GM18870 (cell line): ENCODE measurements at regions not wholly inside any gene's neighbourhood (a gene's known extent, or its start where the extent isn't known, plus 50 kb on each side); places are given as distances from the start of the nearest gene placed in this dataset.
A peak's percentile ranks its signal among the peaks of the same experiment; 100 is the strongest.
"Not testable (repeated sequence)": the region's sequence is repeated elsewhere in the genome, so short reads cannot be mapped to it uniquely, and the experiment has no call there.

ENCODE experiments used
- ATAC-seq: cut with Tn5 transposase; IDR thresholded peaks from one replicate; pipeline ENCODE4 v1.9.1; 2021; ENCODE audit warnings: moderate library complexity; ENCODE audit not compliant: unreplicated experiment

GRCh38 chrX:75873993-75874392 lies 88.9 kb upstream of the MAGEE2 start:
- no peak for ATAC-seq

DNA sequence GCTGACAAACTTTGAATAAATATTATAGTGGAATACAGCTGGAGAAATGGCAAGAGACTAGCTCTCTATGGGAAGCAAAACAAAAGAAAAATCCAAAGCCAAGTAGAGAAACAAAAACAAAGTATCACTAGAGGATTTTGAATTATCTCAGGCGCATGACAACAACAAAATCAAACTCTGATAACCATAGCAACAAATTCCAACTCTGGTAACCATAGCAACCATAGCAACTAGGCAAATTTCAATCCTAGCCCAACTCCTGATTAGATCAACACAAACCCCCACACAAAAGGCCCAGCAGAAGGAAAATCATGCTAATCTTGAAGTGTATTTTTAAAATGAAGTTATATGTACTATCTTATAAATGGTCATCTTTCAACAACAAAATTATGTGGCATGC lies 98.4 kb upstream of the MAGEE2 start:
- no peak for ATAC-seq

DNA sequence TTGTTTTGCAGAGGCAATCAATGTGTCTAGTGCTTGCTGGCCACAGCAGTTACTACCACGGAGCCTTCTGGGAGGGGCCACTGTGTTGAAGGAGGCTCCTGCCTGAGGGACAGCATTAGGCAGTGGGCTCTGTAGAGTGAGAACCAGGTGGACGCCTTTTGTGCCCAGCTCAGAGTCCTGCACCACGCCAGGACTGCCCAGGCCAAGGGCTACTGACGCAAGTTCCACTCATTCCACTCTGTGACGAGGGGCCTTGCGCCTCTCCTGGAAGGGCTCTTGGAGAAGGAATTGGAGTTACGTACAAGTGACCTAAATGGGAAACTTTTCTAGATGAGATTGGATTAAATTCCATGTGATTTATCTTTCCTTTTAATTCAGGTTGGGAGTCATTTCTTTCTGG lies 102.8 kb upstream of the MAGEE2 start:
- no peak for ATAC-seq

DNA sequence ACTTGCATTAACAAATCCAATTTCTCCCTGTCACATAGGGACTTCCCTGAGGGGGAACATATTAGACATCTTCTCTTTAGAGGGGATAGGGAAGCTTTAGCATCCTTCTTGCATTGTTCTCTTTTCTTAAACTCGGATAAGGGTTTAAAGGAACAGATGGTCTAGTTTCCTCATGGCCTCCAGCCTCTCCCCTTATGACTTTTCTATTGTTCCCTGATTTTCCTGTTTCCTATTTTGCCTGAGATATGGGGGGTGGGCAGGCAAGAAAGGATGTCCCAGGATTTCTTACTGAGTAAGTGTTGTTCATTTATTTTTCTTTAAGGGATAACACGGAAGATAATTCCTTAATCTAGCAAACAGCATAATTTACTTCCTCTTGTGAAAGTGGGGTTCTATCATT lies 107.7 kb upstream of the MAGEE2 start:
- no peak for ATAC-seq

DNA sequence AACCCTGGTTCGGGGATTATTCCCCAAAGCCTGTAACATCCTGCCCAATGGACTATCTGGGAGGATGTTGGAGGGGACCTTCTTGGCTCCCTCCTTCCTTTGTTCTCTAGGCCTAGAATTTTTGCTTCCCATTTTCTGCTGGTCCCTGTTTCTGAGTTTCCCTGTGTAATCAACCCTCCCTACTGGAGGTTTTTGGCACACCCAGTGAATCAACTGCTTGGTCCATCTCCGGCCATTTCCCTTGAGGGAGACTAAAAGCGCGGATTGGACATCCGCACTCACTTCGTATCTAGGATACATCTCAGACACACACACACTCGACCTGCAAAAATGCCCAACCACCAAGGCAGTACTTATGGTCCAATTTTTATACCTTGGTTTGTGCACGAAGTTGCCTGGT lies 108.2 kb upstream of the MAGEE2 start:
- no peak for ATAC-seq

DNA sequence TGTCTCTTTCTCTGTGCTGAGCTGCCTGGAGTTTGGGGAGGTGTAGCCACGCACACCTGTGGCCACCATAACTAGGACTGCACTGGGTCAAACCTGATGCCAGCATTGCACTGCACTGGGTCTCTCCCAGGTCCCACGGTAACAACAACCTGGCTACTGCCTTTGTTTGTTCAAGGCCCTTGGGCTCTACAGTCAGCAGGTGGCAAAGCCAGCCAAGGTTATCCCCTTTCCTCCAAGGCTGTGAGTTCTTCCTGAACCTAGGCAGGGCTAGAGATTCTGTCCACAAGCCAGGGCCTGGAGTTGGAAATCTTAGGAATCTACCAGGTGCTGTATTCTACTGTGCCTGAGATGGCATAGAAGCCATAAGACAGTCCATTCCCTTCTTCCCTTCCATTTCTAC lies 126.7 kb upstream of the MAGEE2 start:
- no peak for ATAC-seq

GRCh38 chrX:75957107-75957610 lies 172.1 kb upstream of the MAGEE2 start:
- ATAC-seq = no peak

- not testable (repeated sequence) for ATAC-seq
These were observed 176.3 kb upstream of the MAGEE2 start for GRCh38 chrX:75961321-75961720.

GRCh38 chrX:75963774-75964173 lies 178.7 kb upstream of the MAGEE2 start:
- no peak for ATAC-seq

- no peak for ATAC-seq
These were observed 183.2 kb upstream of the MAGEE2 start for GRCh38 chrX:75968293-75968692.

- ATAC-seq = no peak
These were observed 185.9 kb upstream of the PBDC1 start for GRCh38 chrX:75986976-75987375.

DNA sequence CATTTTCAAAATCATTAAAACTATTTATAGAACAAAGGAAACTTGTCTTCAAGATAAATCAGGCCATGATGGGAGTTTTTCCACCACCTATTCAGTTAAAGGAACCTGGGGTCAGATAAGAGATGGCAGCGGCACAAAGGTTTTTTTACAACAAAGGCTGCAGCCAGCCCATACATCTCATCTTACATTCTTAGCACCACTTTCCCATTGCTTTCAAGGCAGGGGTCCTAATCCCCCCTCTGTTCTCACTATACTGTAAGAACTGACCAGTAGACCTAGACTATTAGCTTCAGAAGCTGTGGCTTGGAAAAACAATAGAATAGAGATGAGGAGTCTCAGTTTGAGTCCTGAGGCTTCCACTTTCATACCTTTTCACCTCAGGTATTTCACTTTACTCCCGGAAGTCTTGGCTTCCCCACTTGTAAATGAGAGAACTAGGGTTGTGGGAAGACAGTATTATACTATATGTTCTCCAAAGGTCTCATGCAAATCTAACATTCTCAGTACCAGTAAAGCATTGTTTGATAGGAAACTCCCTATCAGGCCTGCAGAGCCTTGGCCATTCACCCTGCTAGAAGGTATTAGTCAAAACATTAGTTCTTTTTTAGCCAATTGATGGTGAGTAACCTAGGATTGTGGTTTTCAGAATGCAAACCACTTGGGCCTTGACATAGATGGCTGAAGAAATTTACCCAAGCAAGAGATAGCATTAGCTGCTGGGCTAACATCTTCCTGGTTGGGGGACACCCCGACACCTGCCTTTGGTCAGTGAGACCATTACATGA lies 182.9 kb upstream of the PBDC1 start:
- ATAC-seq = peak; percentile 95

GRCh38 chrX:75997692-75998091 lies 175.2 kb upstream of the PBDC1 start:
- no peak for ATAC-seq

GRCh38 chrX:76014321-76014720 lies 158.5 kb upstream of the PBDC1 start:
- ATAC-seq = no peak

- ATAC-seq = no peak
These were observed 146.6 kb upstream of the PBDC1 start for GRCh38 chrX:76026292-76026691.

GRCh38 chrX:76026751-76027150 lies 146.1 kb upstream of the PBDC1 start:
- ATAC-seq = no peak

DNA sequence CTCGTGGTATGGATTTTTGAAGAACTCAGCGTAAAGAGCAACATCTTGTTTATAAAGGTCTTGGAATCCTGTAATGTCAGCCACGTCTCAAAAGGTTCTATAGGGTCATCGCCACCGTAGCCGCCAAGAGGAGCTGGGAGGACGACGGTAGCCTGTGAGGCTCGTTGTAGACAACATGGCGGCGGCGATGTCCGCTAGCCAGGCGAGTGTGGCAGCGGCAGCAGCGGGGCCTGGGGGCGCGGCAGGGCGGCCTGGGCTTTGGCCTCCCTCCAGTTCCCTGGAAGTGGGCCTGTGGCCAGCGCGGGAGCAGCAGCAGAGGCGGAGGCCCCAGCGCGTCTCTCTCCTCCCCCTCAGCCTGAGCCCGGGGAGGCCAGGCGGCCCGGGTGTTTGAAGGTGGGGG lies 143.5 kb upstream of the PBDC1 start:
- no peak for ATAC-seq

GRCh38 chrX:76064825-76065224 lies 108.0 kb upstream of the PBDC1 start:
- peak; percentile 64 for ATAC-seq

DNA sequence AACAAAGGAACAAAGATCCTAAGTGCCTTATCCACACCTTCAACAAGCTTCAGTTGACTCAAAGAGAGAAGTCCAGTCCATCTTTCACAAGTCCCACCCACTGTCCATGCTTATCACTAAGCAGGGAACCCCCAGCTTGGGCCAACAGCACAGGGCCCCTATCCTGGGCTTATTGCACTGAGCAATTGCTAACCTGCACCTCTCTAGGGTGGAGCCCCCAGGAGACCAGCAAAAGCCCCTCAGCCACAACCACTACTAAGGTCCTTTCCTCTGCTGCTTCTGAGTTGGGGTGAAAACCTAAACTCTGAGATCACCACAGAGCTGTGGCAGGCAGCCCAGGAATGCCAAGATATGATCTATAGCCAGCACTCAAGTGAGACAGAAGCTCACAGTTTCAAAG lies 96.7 kb upstream of the PBDC1 start:
- ATAC-seq = no peak

GRCh38 chrX:76109654-76110053 lies 63.2 kb upstream of the PBDC1 start:
- no peak for ATAC-seq
